ENCODE measurements at regions not wholly inside any gene's neighbourhood (a gene's known extent, or its start where the extent isn't known, plus 50 kb on each side); places are given as distances from the start of the nearest gene placed in this dataset.
"Not testable (repeated sequence)": the region's sequence is repeated elsewhere in the genome, so short reads cannot be mapped to it uniquely, and the experiment has no call there.

DNA sequence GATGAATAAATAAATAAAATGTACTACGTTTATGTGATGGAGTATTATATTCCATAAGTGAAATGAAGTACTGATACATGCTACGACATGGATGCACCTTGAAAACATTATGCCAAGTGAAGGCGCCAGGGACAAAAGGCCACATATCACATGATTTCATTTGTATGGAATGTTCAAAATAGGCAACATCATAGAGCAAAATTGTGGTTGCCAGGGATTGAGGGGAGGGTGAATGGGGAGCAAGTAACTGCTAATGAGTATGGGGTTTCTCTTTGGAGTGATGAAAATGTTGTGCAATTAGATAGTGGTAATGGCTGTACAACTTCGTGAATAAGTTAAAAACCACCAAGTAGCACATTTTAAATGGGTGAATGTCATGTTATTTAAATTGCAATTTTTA, 132.8 kb downstream of the SLC38A4 start:
- Histone ChIP-seq H3K36me3 (ENCODE audit: insufficient read depth, insufficient read length, low read length) (no peaks in the 10 kb centered on the region), H3K4me3 (ENCODE audit: insufficient read length, low read depth) (no peak overlapping the region), H3K9me3 (ENCODE audit: insufficient read depth, low read length) (peaks cover 10% of the 10 kb centered on the region), H3K9ac (ENCODE audit: insufficient read length, low read depth) (no peak overlapping the region), H3K27me3 (ENCODE audit: insufficient read depth, insufficient read length) (no peaks in the 10 kb centered on the region), H3K4me1 (ENCODE audit: insufficient read depth, insufficient read length) (no peaks in the 10 kb centered on the region)
- no peak for TF ChIP-seq YY1 (IDR thresholded peaks at IDR 0.05; ENCODE audit: insufficient read depth, insufficient read length)
- TF ChIP-seq SUZ12 (IDR thresholded peaks at IDR 0.05; ENCODE audit: extremely low read depth, insufficient read depth, insufficient read length) = no peak
- no peak for TF ChIP-seq ZNF274 (IDR thresholded peaks at IDR 0.05; ENCODE audit: low read depth, low read length)
- DNase-seq (ENCODE audit: low read depth, low spot score) = no peak

DNA sequence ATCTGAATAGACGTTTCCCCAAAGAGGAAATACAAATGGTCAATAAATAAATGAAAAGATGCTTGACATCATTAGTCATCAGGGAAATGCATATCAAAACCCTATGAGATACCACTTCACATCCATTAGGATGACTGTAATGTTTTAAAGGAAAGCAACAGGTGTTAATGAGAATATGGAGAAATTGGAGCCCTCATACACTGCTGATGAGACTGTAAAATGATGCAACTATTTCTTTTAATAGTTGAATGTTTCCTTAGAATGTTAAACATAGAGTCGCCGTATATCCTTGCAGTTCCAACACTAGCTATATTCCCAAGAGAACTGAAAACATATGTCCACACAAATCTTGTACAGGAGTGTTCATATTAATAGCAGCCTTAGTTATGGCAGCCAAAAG, 133.2 kb downstream of the SLC38A4 start:
- TF ChIP-seq YY1 (IDR thresholded peaks at IDR 0.05; ENCODE audit: insufficient read depth, insufficient read length) (no peak), SUZ12 (IDR thresholded peaks at IDR 0.05; ENCODE audit: extremely low read depth, insufficient read depth, insufficient read length) (no peak), ZNF274 (IDR thresholded peaks at IDR 0.05; ENCODE audit: low read depth, low read length) (no peak)
- H3K4me1 ChIP-seq (ENCODE audit: insufficient read depth, insufficient read length) = no peaks in the 10 kb centered on the region
- H3K27me3 ChIP-seq (ENCODE audit: insufficient read depth, insufficient read length) = no peaks in the 10 kb centered on the region

DNA sequence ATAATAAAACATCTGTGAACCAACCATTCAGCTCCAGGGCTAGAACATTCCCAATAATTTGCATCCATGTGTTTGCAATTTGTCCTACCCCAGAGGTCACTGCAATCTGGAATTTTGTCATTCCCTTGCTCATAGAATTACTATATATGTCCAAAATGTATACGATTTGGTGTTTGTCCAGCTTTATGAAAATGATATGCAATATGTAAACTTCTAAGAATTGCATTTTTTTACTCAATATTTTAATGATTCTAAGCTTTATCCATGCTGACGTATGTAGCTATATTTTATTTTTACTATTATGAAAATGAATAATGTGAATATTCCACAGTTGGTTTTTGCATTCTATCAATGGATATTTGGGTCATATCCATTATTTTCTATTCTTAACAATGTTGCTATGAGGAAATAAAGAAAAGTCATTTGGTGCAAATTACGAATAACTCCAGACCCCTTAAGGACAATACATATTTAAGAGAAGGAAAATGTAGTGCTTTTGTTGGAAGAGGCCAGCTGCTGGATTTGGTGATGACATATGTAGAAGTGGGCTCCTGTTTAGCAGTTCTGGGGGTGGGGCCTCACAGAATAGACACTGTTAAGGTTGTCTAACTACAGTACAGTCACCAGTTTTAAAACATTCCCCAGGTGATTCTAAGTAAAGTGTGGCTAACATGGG, 139.4 kb downstream of the SLC38A4 start:
- no peak overlapping the region for H3K9ac ChIP-seq (ENCODE audit: insufficient read length, low read depth)
- peaks cover 5% of the 10 kb centered on the region; the same call in 1 of the 2 replicates for H3K9me3 ChIP-seq (ENCODE audit: insufficient read depth, low read length)
- no peaks in the 10 kb centered on the region for H3K4me1 ChIP-seq (ENCODE audit: insufficient read depth, insufficient read length)
- no peak for TF ChIP-seq YY1 (IDR thresholded peaks at IDR 0.05; ENCODE audit: insufficient read depth, insufficient read length)
- TF ChIP-seq ZNF274 (IDR thresholded peaks at IDR 0.05; ENCODE audit: low read depth, low read length) = no peak
- no peak for TF ChIP-seq SUZ12 (IDR thresholded peaks at IDR 0.05; ENCODE audit: extremely low read depth, insufficient read depth, insufficient read length)
- no peaks in the 10 kb centered on the region for H3K36me3 ChIP-seq (ENCODE audit: insufficient read depth, insufficient read length, low read length)
- no peak overlapping the region for H3K4me3 ChIP-seq (ENCODE audit: insufficient read length, low read depth)
- H3K27me3 ChIP-seq (ENCODE audit: insufficient read depth, insufficient read length) = no peaks in the 10 kb centered on the region
- DNase-seq (ENCODE audit: low read depth, low spot score) = no peak

More for the DNA sequence above, 133.2 kb downstream of the SLC38A4 start:
- no peak for DNase-seq (ENCODE audit: low read depth, low spot score)
- H3K36me3 ChIP-seq (ENCODE audit: insufficient read depth, insufficient read length, low read length) = no peaks in the 10 kb centered on the region
- H3K9ac ChIP-seq (ENCODE audit: insufficient read length, low read depth) = no peak overlapping the region
- H3K4me3 ChIP-seq (ENCODE audit: insufficient read length, low read depth) = no peak overlapping the region
- peaks cover 5% of the 10 kb centered on the region; the same call in 1 of the 2 replicates for H3K9me3 ChIP-seq (ENCODE audit: insufficient read depth, low read length)

DNA sequence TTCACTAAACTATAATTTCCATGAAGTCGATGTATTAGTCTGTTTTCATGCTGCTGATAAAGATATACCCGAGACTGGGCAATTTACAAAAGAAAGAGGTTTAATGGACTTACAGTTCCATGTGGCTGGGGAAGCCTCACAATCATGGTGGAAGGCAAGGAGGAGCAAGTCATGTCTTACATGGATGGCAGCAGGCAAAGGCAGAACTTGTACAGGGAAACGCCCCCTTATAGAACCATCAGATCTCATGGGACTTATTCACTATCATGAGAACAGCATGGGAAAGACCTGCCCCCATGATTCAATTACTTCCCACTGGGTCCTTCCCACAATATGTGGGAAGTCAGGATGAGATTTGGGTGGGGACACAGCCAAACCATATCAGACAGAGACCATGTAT, 141.6 kb downstream of the SLC38A4 start:
- not testable (repeated sequence) for H3K4me1 ChIP-seq (ENCODE audit: insufficient read depth, insufficient read length); H3K4me3 ChIP-seq (ENCODE audit: insufficient read length, low read depth); H3K9ac ChIP-seq (ENCODE audit: insufficient read length, low read depth)

DNA sequence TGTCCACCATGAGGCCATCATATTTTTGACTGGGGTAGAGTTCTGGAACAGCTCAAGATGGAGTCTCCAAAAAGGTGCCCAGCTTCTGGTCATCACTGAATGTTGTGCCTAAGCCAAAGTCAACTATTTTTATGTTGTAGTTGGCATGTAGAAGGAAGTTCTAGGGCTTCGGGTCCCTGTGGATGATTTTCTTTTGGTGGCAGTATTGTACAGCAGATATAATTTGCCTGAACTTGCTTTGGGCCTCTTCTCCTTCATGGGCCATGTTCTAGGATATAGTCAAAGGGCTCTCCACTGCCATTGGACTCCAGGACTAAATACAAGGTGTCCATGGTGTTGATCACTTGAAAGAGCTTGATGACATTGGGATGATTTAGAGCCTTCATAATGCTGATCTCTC, 143.6 kb downstream of the SLC38A4 start:
- DNase-seq (ENCODE audit: low read depth, low spot score) = no peak
- H3K4me1 ChIP-seq (ENCODE audit: insufficient read depth, insufficient read length) = peaks cover 2% of the 10 kb centered on the region
- peaks cover 5% of the 10 kb centered on the region; the same call in 1 of the 2 replicates for H3K9me3 ChIP-seq (ENCODE audit: insufficient read depth, low read length)
- H3K9ac ChIP-seq (ENCODE audit: insufficient read length, low read depth) = no peak overlapping the region
- no peaks in the 10 kb centered on the region for H3K36me3 ChIP-seq (ENCODE audit: insufficient read depth, insufficient read length, low read length)
- H3K27me3 ChIP-seq (ENCODE audit: insufficient read depth, insufficient read length) = no peaks in the 10 kb centered on the region
- TF ChIP-seq SUZ12 (IDR thresholded peaks at IDR 0.05; ENCODE audit: extremely low read depth, insufficient read depth, insufficient read length) (no peak), ZNF274 (IDR thresholded peaks at IDR 0.05; ENCODE audit: low read depth, low read length) (no peak), YY1 (IDR thresholded peaks at IDR 0.05; ENCODE audit: insufficient read depth, insufficient read length) (no peak)
- H3K4me3 ChIP-seq (ENCODE audit: insufficient read length, low read depth) = no peak overlapping the region

More for the DNA sequence above, 141.6 kb downstream of the SLC38A4 start:
- DNase-seq (ENCODE audit: low read depth, low spot score); H3K36me3 ChIP-seq (ENCODE audit: insufficient read depth, insufficient read length, low read length); H3K27me3 ChIP-seq (ENCODE audit: insufficient read depth, insufficient read length); H3K9me3 ChIP-seq (ENCODE audit: insufficient read depth, low read length): not testable (repeated sequence)

- Histone ChIP-seq H3K9ac (ENCODE audit: insufficient read length, low read depth) (no peak overlapping the region), H3K9me3 (ENCODE audit: insufficient read depth, low read length) (peaks cover 5% of the 10 kb centered on the region; the same call in 1 of the 2 replicates), H3K4me1 (ENCODE audit: insufficient read depth, insufficient read length) (peaks cover 4% of the 10 kb centered on the region), H3K36me3 (ENCODE audit: insufficient read depth, insufficient read length, low read length) (no peaks in the 10 kb centered on the region), H3K27me3 (ENCODE audit: insufficient read depth, insufficient read length) (no peaks in the 10 kb centered on the region), H3K4me3 (ENCODE audit: insufficient read length, low read depth) (no peak overlapping the region)
- TF ChIP-seq YY1 (IDR thresholded peaks at IDR 0.05; ENCODE audit: insufficient read depth, insufficient read length) (no peak), ZNF274 (IDR thresholded peaks at IDR 0.05; ENCODE audit: low read depth, low read length) (no peak), SUZ12 (IDR thresholded peaks at IDR 0.05; ENCODE audit: extremely low read depth, insufficient read depth, insufficient read length) (no peak)
- DNase-seq (ENCODE audit: low read depth, low spot score) = no peak
These were observed 145.3 kb downstream of the SLC38A4 start for GRCh38 chr12:46680506-46680905.

DNA sequence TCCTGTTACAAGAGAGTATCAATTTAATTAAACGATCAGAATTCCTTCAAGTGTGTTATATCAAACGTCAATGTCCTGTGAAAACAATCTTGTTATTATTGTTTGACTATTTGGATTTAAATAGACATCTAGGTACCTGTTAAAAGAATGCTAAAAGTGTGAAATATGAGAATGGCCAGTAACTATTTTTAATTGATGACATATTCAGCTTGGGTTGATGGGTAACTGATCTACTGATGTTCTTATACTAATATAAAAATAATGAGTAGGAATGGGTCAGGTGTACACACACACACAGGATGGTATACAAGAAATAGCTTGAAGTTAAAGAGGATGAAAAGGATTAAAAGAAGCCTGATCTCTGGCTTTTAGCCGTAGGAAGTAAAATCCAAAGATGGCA, 146.0 kb downstream of the SLC38A4 start:
- Histone ChIP-seq H3K36me3 (ENCODE audit: insufficient read depth, insufficient read length, low read length) (no peaks in the 10 kb centered on the region), H3K27me3 (ENCODE audit: insufficient read depth, insufficient read length) (no peaks in the 10 kb centered on the region), H3K4me1 (ENCODE audit: insufficient read depth, insufficient read length) (peaks cover 4% of the 10 kb centered on the region), H3K9me3 (ENCODE audit: insufficient read depth, low read length) (peaks cover 5% of the 10 kb centered on the region; the same call in 1 of the 2 replicates), H3K9ac (ENCODE audit: insufficient read length, low read depth) (no peak overlapping the region), H3K4me3 (ENCODE audit: insufficient read length, low read depth) (no peak overlapping the region)
- DNase-seq (ENCODE audit: low read depth, low spot score) = no peak
- TF ChIP-seq ZNF274 (IDR thresholded peaks at IDR 0.05; ENCODE audit: low read depth, low read length) = no peak
- no peak for TF ChIP-seq YY1 (IDR thresholded peaks at IDR 0.05; ENCODE audit: insufficient read depth, insufficient read length)
- TF ChIP-seq SUZ12 (IDR thresholded peaks at IDR 0.05; ENCODE audit: extremely low read depth, insufficient read depth, insufficient read length) = no peak

Data from NT2/D1 (cell line).